BJ (cell line): ENCODE measurements at regions not wholly inside any gene's neighbourhood (a gene's known extent, or its start where the extent isn't known, plus 50 kb on each side); places are given as distances from the start of the nearest gene placed in this dataset.

ENCODE experiments used
- CTCF ChIA-PET: fragments of 350-600 bp; formaldehyde crosslinking; extraction: SDS; loops from one replicate; lab custom pipeline; 2021; ENCODE audit warnings: antibody characterized with exemption, inconsistent platforms; lab: Yijun Ruan, JAX
- POLR2A ChIA-PET: fragments of 300-600 bp; sonication (Branson Sonifier 250); formaldehyde crosslinking; extraction: SDS; loops from one replicate; lab custom pipeline; 2021; ENCODE audit warnings: antibody characterized with exemption; lab: Charles Lee
- DNase-seq: peaks from one replicate; pipeline ENCODE4 v3.0.0-alpha.2; 2011; ENCODE audit warnings: low read depth
- H3K27me3 ChIP-seq: 2 replicates; pipeline ENCODE4 v1.6.0; 2011; ENCODE audit warnings: low read length; ENCODE audit not compliant: control insufficient read depth, insufficient read depth
- H3K36me3 ChIP-seq: 2 replicates; pipeline ENCODE4 v1.5.1; 2011; ENCODE audit warnings: low read length; ENCODE audit not compliant: control insufficient read depth, insufficient read depth
- H3K4me3 ChIP-seq: 2 replicates; pipeline ENCODE4 v1.5.1; 2011; ENCODE audit warnings: low read depth, mild to moderate bottlenecking, control low read depth, low read length
- TF ChIP-seq, protein P1 (sequence below): IDR thresholded peaks from 2 replicates; pipeline ENCODE4 v1.5.1; 2011; ENCODE audit warnings: low read depth, mild to moderate bottlenecking, control low read depth, inconsistent platforms, low read length, moderate library complexity; ENCODE audit not compliant: insufficient read depth

DNA sequence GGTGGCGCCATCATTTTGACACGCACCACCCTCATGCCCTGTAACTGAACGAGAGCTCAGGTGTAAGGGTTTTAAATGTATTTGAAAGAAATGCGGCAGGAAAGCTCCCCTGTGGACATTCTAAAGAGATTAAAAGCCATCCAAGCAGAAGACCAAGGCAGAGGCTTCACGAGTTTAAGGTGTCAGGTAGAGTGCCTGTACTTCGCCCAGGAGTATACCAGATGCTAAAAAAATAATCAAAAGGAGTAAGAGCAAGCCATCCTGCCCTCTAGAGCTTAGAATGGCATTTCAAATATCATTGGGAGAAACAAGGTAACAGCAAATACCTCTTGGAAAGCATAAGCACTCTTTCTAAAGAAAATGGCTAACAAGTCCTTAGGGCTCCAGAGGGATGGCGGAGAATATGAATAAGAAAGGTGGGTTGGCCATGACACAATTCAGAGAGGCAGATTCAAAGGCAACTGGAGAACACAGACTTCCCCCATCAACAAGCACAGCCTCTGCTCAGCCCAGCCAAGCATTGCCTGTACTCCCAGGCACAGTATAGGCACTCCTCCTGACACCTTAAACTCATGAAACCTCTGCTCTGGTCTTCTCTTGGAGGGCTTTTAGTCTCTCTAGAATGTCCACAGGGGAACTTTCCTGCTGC, 447.6 kb downstream of the SUCLA2 start:
- H3K4me3 ChIP-seq = no peak overlapping the region
- DNase-seq = no peak
- ChIA-PET POLR2A (no interaction called here), CTCF (no interaction called here)
- H3K27me3 ChIP-seq = peaks cover 1% of the 10 kb centered on the region; the same call in 1 of the 2 replicates
- no peaks in the 10 kb centered on the region for H3K36me3 ChIP-seq
- TF ChIP-seq, protein P1, sequence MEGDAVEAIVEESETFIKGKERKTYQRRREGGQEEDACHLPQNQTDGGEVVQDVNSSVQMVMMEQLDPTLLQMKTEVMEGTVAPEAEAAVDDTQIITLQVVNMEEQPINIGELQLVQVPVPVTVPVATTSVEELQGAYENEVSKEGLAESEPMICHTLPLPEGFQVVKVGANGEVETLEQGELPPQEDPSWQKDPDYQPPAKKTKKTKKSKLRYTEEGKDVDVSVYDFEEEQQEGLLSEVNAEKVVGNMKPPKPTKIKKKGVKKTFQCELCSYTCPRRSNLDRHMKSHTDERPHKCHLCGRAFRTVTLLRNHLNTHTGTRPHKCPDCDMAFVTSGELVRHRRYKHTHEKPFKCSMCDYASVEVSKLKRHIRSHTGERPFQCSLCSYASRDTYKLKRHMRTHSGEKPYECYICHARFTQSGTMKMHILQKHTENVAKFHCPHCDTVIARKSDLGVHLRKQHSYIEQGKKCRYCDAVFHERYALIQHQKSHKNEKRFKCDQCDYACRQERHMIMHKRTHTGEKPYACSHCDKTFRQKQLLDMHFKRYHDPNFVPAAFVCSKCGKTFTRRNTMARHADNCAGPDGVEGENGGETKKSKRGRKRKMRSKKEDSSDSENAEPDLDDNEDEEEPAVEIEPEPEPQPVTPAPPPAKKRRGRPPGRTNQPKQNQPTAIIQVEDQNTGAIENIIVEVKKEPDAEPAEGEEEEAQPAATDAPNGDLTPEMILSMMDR = no peak

GRCh38 chr13:47549219-47549752, 451.8 kb downstream of the SUCLA2 start:
- POLR2A ChIA-PET = no interaction called here

DNA sequence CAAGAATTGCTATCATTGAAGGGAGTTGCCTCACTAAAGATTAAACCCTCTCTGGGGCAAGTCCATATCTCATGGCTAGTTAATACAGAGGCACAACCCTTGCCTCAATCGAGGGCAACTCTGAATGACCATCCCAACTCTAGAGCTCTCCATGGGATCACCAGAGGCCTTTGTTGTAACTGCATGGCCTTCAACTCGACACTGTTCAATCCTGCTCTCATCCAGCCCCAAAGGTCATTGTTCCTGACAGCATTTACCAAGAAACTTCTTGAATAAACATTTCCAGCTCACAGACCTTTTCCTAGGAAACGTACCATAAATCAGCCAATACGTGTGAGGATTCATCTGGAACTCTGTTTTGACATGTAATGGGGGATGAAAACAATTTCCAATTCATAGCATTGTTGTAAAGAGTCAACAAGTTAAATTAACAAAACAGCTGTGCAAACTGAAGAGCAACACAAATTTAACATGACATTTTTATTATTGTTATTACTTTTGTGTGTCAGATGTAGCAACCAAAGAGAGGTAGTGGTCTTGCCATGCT, 452.7 kb downstream of the SUCLA2 start:
- ChIA-PET POLR2A (no interaction called here), CTCF (interaction anchor here (1.1 kb wide), 1 partner anchor 89 kb away, joined by 3 read pairs; no protein-coding TSS in a partner anchor)
- TF ChIP-seq, protein P1 = no peak
- DNase-seq = no peak
- Histone ChIP-seq H3K4me3 (no peak overlapping the region), H3K27me3 (no peaks in the 10 kb centered on the region), H3K36me3 (no peaks in the 10 kb centered on the region)

More at GRCh38 chr13:47549219-47549752, 451.8 kb downstream of the SUCLA2 start:
- Histone ChIP-seq H3K27me3 (peaks cover 1% of the 10 kb centered on the region; the same call in 1 of the 2 replicates), H3K36me3 (no peaks in the 10 kb centered on the region), H3K4me3 (no peak overlapping the region)
- TF ChIP-seq, protein P1 = no peak
- no peak for DNase-seq
- CTCF ChIA-PET = no interaction called here

- ChIA-PET CTCF (no interaction called here), POLR2A (no interaction called here)
- H3K27me3 ChIP-seq = no peaks in the 10 kb centered on the region
- H3K4me3 ChIP-seq = no peak overlapping the region
- TF ChIP-seq, protein P1 = no peak
- H3K36me3 ChIP-seq = no peaks in the 10 kb centered on the region
- peak; percentile 11 for DNase-seq
These were observed 454.5 kb downstream of the SUCLA2 start for GRCh38 chr13:47546391-47547225.
